ENCODE measurements at regions not wholly inside any gene's neighbourhood (a gene's known extent, or its start where the extent isn't known, plus 50 kb on each side); places are given as distances from the start of the nearest gene placed in this dataset.

- TF ChIP-seq MEF2A (IDR thresholded peaks at IDR 0.05; ENCODE audit: insufficient read depth, low read depth, low read length) = no peak
- TF ChIP-seq, protein P1, sequence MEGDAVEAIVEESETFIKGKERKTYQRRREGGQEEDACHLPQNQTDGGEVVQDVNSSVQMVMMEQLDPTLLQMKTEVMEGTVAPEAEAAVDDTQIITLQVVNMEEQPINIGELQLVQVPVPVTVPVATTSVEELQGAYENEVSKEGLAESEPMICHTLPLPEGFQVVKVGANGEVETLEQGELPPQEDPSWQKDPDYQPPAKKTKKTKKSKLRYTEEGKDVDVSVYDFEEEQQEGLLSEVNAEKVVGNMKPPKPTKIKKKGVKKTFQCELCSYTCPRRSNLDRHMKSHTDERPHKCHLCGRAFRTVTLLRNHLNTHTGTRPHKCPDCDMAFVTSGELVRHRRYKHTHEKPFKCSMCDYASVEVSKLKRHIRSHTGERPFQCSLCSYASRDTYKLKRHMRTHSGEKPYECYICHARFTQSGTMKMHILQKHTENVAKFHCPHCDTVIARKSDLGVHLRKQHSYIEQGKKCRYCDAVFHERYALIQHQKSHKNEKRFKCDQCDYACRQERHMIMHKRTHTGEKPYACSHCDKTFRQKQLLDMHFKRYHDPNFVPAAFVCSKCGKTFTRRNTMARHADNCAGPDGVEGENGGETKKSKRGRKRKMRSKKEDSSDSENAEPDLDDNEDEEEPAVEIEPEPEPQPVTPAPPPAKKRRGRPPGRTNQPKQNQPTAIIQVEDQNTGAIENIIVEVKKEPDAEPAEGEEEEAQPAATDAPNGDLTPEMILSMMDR (IDR thresholded peaks at IDR 0.05 in 2 of 3, conservative IDR thresholded peaks at IDR 0.05 in 1 of 3; ENCODE audit: control insufficient read depth in 2 of 3, extremely low read depth in 1 of 3, insufficient read depth in 1 of 3, low read depth in 3 of 3, low read length in 3 of 3) = no peak
Observed at GRCh38 chr15:92247649-92248242, 145.9 kb upstream of the ST8SIA2 start.
